ENCODE measurements at regions not wholly inside any gene's neighbourhood (a gene's known extent, or its start where the extent isn't known, plus 50 kb on each side); places are given as distances from the start of the nearest gene placed in this dataset.

DNA sequence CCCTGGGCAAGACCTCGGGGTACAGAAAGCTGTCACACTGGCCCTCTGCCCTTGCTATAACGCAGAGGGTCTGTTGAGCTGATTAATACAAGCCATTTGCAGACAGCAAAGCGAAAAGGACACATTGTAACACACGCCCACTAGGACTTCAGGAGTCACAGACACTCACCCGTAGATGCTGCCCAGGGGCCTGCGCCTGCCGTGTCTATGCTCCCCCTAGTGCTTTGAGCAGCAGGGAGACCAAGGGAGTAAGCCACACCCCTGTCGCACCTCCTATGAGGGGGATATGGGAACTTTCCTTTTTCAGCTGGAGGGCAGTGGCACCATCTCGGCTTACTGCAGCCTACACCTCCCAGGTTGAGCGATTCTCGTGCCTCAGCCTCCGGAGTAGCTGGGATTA is 1930.2 kb downstream of the OLFM4 start:
- Histone ChIP-seq H3K27me3 (replicated peaks; ENCODE audit: control insufficient read depth, insufficient read depth, low read length) (no peaks in the 10 kb centered on the region), H3K36me3 (ENCODE audit: control insufficient read depth, insufficient read depth, low read length) (no peaks in the 10 kb centered on the region), H3K4me3 (replicated peaks; ENCODE audit: low read depth, low read length) (no peak overlapping the region)
- no peak for DNase-seq (ENCODE audit: extremely low read depth, insufficient read length)
- TF ChIP-seq, protein P1, sequence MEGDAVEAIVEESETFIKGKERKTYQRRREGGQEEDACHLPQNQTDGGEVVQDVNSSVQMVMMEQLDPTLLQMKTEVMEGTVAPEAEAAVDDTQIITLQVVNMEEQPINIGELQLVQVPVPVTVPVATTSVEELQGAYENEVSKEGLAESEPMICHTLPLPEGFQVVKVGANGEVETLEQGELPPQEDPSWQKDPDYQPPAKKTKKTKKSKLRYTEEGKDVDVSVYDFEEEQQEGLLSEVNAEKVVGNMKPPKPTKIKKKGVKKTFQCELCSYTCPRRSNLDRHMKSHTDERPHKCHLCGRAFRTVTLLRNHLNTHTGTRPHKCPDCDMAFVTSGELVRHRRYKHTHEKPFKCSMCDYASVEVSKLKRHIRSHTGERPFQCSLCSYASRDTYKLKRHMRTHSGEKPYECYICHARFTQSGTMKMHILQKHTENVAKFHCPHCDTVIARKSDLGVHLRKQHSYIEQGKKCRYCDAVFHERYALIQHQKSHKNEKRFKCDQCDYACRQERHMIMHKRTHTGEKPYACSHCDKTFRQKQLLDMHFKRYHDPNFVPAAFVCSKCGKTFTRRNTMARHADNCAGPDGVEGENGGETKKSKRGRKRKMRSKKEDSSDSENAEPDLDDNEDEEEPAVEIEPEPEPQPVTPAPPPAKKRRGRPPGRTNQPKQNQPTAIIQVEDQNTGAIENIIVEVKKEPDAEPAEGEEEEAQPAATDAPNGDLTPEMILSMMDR (IDR thresholded peaks at IDR 0.05; ENCODE audit: insufficient read depth, low read length, poor library complexity, severe bottlenecking): no peak

DNA sequence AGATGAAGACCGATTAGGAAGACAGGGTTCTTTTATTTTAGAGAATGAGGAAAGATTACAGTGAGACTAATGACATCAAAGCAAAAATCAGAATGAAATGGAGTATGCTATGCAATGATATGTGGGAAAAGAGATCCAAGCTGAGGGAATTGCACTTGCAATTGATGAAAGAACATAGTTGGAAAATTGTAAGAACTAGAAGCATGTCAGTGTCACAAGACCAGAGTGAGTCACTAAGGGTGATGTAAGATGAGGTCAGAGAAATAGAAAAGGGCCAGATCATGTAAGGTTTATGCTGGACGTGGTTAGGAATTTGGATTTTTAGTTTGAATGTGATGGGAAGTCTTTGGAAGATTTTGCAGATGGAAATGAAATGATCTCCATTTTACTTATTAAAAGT is 1937.3 kb downstream of the OLFM4 start:
- Histone ChIP-seq H3K4me3 (replicated peaks; ENCODE audit: low read depth, low read length) (no peak overlapping the region), H3K36me3 (ENCODE audit: control insufficient read depth, insufficient read depth, low read length) (no peaks in the 10 kb centered on the region), H3K27me3 (replicated peaks; ENCODE audit: control insufficient read depth, insufficient read depth, low read length) (no peaks in the 10 kb centered on the region)
- TF ChIP-seq, protein P1 (IDR thresholded peaks at IDR 0.05; ENCODE audit: insufficient read depth, low read length, poor library complexity, severe bottlenecking): no peak
- no peak for DNase-seq (ENCODE audit: extremely low read depth, insufficient read length)

DNA sequence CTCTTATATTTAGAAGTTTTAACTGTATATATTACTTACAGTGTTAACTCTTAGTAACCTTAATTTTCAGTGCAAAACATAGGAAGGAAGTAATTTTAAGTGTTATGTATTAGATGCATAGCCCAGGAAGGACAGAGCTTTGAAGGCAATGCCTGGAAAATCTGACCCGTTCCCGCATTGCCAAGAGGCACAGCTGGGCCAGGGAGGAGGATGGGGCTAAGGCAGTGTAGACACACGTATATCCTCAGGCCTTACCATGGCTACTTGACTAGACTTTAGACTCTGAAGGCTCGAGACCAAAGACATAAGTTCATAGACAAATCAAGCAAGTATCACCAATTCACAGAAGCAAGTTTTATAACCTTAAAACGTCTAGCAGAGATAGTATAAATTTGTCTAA is 1944.2 kb downstream of the OLFM4 start:
- TF ChIP-seq, protein P1 (IDR thresholded peaks at IDR 0.05; ENCODE audit: insufficient read depth, low read length, poor library complexity, severe bottlenecking): no peak
- H3K36me3 ChIP-seq (ENCODE audit: control insufficient read depth, insufficient read depth, low read length): no peaks in the 10 kb centered on the region
- DNase-seq (ENCODE audit: extremely low read depth, insufficient read length): no peak
- no peak overlapping the region for H3K4me3 ChIP-seq (replicated peaks; ENCODE audit: low read depth, low read length)
- H3K27me3 ChIP-seq (replicated peaks; ENCODE audit: control insufficient read depth, insufficient read depth, low read length): no peaks in the 10 kb centered on the region

DNA sequence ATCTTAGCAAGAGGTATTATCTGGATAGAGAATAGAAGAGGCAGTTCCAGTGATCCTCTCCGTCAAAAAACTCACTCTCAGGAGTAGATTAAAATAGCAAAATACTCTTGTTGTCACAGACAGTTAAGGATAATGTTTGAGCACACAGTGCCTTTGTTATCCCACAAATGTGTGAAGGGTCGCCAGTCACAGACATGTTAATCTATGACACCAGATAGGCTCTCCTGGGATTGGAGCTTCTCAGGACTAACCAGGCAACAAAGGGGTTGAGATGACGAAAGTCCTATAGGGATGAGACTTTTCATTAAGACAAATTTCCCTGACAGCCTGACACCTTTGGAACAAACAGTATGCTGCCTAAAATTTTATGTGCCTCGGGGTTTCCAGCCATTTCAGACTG is 1947.1 kb downstream of the OLFM4 start:
- H3K36me3 ChIP-seq (ENCODE audit: control insufficient read depth, insufficient read depth, low read length): no peaks in the 10 kb centered on the region
- TF ChIP-seq, protein P1 (IDR thresholded peaks at IDR 0.05; ENCODE audit: insufficient read depth, low read length, poor library complexity, severe bottlenecking): no peak
- H3K4me3 ChIP-seq (replicated peaks; ENCODE audit: low read depth, low read length): no peak overlapping the region
- no peak for DNase-seq (ENCODE audit: extremely low read depth, insufficient read length)
- H3K27me3 ChIP-seq (replicated peaks; ENCODE audit: control insufficient read depth, insufficient read depth, low read length): no peaks in the 10 kb centered on the region

DNA sequence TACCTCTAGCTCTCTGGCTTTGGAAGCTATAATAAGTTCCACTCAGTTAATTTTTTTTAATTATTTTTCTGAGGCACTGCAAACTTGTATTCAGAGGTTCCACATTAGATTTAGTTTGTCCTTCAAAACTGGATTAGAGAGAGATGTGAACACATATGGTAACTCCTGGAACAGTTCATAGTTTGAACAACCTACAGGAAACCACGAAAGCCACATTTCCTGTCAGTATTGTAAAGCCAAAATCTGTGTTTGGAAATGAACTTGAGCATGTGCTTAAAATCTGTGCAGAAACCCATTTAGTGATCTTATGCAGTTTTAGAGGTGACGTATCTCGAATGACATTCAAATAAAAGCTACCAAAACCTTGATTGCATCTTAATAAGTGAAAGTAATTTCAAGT is 1952.0 kb downstream of the OLFM4 start:
- TF ChIP-seq, protein P1 (IDR thresholded peaks at IDR 0.05; ENCODE audit: insufficient read depth, low read length, poor library complexity, severe bottlenecking): no peak
- DNase-seq (ENCODE audit: extremely low read depth, insufficient read length): no peak
- H3K27me3 ChIP-seq (replicated peaks; ENCODE audit: control insufficient read depth, insufficient read depth, low read length): no peaks in the 10 kb centered on the region
- no peak overlapping the region for H3K4me3 ChIP-seq (replicated peaks; ENCODE audit: low read depth, low read length)
- no peaks in the 10 kb centered on the region for H3K36me3 ChIP-seq (ENCODE audit: control insufficient read depth, insufficient read depth, low read length)

DNA sequence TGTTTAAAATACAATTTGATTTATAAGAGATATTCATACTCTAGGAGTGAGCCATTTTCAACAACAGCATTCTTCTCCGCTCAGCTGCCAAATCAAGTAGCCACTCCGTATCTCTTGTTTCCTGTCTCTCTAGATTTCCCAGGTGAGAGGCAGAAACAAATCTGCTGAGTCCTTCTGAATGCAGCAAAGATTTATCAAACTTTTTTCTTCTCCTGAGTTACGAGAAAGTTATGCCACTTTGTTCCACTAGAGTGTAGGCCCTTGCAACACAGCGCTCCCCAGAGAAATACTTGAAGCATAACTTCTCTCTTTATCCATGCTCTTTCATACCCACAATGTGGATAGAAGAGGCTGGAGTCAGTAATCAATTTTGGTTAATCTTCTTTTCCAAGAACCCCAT is 1960.8 kb downstream of the OLFM4 start:
- DNase-seq (ENCODE audit: extremely low read depth, insufficient read length): no peak
- H3K36me3 ChIP-seq (ENCODE audit: control insufficient read depth, insufficient read depth, low read length): no peaks in the 10 kb centered on the region
- H3K4me3 ChIP-seq (replicated peaks; ENCODE audit: low read depth, low read length): no peak overlapping the region
- H3K27me3 ChIP-seq (replicated peaks; ENCODE audit: control insufficient read depth, insufficient read depth, low read length): no peaks in the 10 kb centered on the region
- TF ChIP-seq, protein P1 (IDR thresholded peaks at IDR 0.05; ENCODE audit: insufficient read depth, low read length, poor library complexity, severe bottlenecking): no peak

Data from GM06990 (cell line).